IMR-90 (cell line): ENCODE measurements at regions not wholly inside any gene's neighbourhood (a gene's known extent, or its start where the extent isn't known, plus 50 kb on each side); places are given as distances from the start of the nearest gene placed in this dataset.

Experiments
- ATAC-seq: fragments of 200-7000 bp; cut with Tn5 transposase; 2 replicates; pipeline ENCODE4 v1.9.1; 2020; ENCODE audit warnings: low read depth, mild to moderate bottlenecking, moderate library complexity
- BruUV-seq: library from RNA; stranded (reverse); fragments of 400-500 nt; replicated peaks from 2 replicates; lab custom pipeline; 2021; lab: Mats Ljungman, UMichigan
- CTCF ChIA-PET: fragments of 300-600 bp; formaldehyde crosslinking; extraction: SDS; loops from one replicate; lab custom pipeline; 2021; ENCODE audit warnings: antibody characterized with exemption; lab: Yijun Ruan, JAX
- POLR2A ChIA-PET: fragments of 300-600 bp; sonication (Branson Sonifier 250); formaldehyde crosslinking; loops from one replicate; lab custom pipeline; 2022; ENCODE audit warnings: antibody characterized with exemption; ENCODE audit not compliant: unreplicated experiment; lab: Charles Lee
- DNase-seq: peaks from one replicate; pipeline ENCODE4 v3.0.0; 2013
- H2AFZ ChIP-seq: replicated peaks from 2 replicates; pipeline ENCODE3; 2013; ENCODE audit warnings: low read length, mild to moderate bottlenecking; ENCODE audit not compliant: poor library complexity
- H2AK5ac ChIP-seq: 2 replicates; pipeline ENCODE4 v1.6.1; 2013; ENCODE audit warnings: low read depth, low read length, inconsistent platforms
- H2AK9ac ChIP-seq: replicated peaks from 2 replicates; pipeline ENCODE3; 2013; ENCODE audit warnings: mild to moderate bottlenecking, low read depth, low read length, moderate library complexity; ENCODE audit not compliant: poor library complexity
- H2BK120ac ChIP-seq: 2 replicates; pipeline ENCODE4 v1.6.1; 2013; ENCODE audit warnings: low read depth, low read length, inconsistent platforms
- H2BK15ac ChIP-seq: 3 replicates; pipeline ENCODE4 v1.6.1; 2013; ENCODE audit warnings: low read depth, low read length, inconsistent platforms
- H2BK20ac ChIP-seq: 2 replicates; pipeline ENCODE4 v1.6.1; 2013; ENCODE audit warnings: low read depth, mild to moderate bottlenecking, inconsistent platforms, low read length, moderate library complexity
- H2BK5ac ChIP-seq: 2 replicates; pipeline ENCODE4 v1.6.1; 2013; ENCODE audit warnings: mild to moderate bottlenecking, low read depth, low read length, inconsistent platforms; ENCODE audit not compliant: poor library complexity, severe bottlenecking
- H3K14ac ChIP-seq: replicated peaks from 2 replicates; pipeline ENCODE4 v1.6.1; 2013; ENCODE audit warnings: low read depth, low read length, inconsistent platforms
- H3K18ac ChIP-seq: 2 replicates; pipeline ENCODE4 v1.6.1; 2013; ENCODE audit warnings: low read depth, low read length, control low read depth
- H3K23ac ChIP-seq: 2 replicates; pipeline ENCODE4 v1.6.1; 2013; ENCODE audit warnings: low read depth, low read length, inconsistent platforms
- H3K27ac ChIP-seq: 2 replicates; pipeline ENCODE4 v1.5.1; 2013; ENCODE audit warnings: mild to moderate bottlenecking, control low read depth, low read length; ENCODE audit not compliant: insufficient read depth
- H3K27me3 ChIP-seq: 2 replicates; pipeline ENCODE4 v1.6.1; 2013; ENCODE audit warnings: low read length; ENCODE audit not compliant: control insufficient read depth, insufficient read depth
- H3K36me3 ChIP-seq: 2 replicates; pipeline ENCODE4 v1.6.1; 2013; ENCODE audit warnings: low read length, mixed read lengths; ENCODE audit not compliant: control insufficient read depth, insufficient read depth
- H3K4ac ChIP-seq: 2 replicates; pipeline ENCODE4 v1.6.1; 2013; ENCODE audit warnings: low read depth, low read length, inconsistent platforms
- H3K4me1 ChIP-seq: 2 replicates; pipeline ENCODE4 v1.6.1; 2013; ENCODE audit warnings: low read length, mixed read lengths; ENCODE audit not compliant: control insufficient read depth, insufficient read depth
- H3K4me2 ChIP-seq: 2 replicates; pipeline ENCODE4 v1.6.1; 2013; ENCODE audit warnings: low read depth, mild to moderate bottlenecking, control low read depth, low read length, moderate library complexity
- H3K4me3 ChIP-seq: 2 replicates; pipeline ENCODE4 v1.5.1; 2013; ENCODE audit warnings: low read depth, mild to moderate bottlenecking, control low read depth, low read length, moderate library complexity; ENCODE audit not compliant: insufficient read depth
- H3K56ac ChIP-seq: 2 replicates; pipeline ENCODE4 v1.6.1; 2013; ENCODE audit warnings: low read length, inconsistent platforms; ENCODE audit not compliant: insufficient read depth; ENCODE audit errors: extremely low read depth
- H3K79me1 ChIP-seq, 2 experiments: 2 replicates each; pipeline ENCODE4 v1.6.1; 2013; ENCODE audit warnings: low read length in 2 of 2, inconsistent platforms in 1 of 2, low read depth in 1 of 2
- H3K9ac ChIP-seq: 2 replicates; pipeline ENCODE4 v1.6.1; 2013; ENCODE audit warnings: low read depth, low read length, control low read depth
- H3K9me1 ChIP-seq: 2 replicates; pipeline ENCODE4 v1.6.1; 2013; ENCODE audit warnings: low read length, inconsistent platforms; ENCODE audit not compliant: insufficient read depth
- H3K9me3 ChIP-seq: 2 replicates; pipeline ENCODE4 v1.6.1; 2013; ENCODE audit warnings: low read length; ENCODE audit not compliant: control insufficient read depth, insufficient read depth
- H4K20me1 ChIP-seq: 2 replicates; pipeline ENCODE4 v1.6.1; 2013; ENCODE audit warnings: low read length, inconsistent platforms; ENCODE audit not compliant: insufficient read depth
- H4K5ac ChIP-seq: 2 replicates; pipeline ENCODE4 v1.6.1; 2013; ENCODE audit warnings: mild to moderate bottlenecking, low read depth, low read length, control low read depth
- H4K8ac ChIP-seq, 2 experiments: 2 replicates each; pipeline ENCODE4 v1.6.1; 2013; ENCODE audit warnings: low read depth in 2 of 2, low read length in 2 of 2, control low read depth in 1 of 2, inconsistent platforms in 1 of 2
- H4K91ac ChIP-seq: 2 replicates; pipeline ENCODE4 v1.6.1; 2013; ENCODE audit warnings: low read depth, low read length, inconsistent platforms; ENCODE audit not compliant: insufficient read depth
- BHLHE40 ChIP-seq: fragments of 150-350 bp; IDR thresholded peaks from 2 replicates; pipeline ENCODE4 v1.6.1; 2016; ENCODE audit warnings: mild to moderate bottlenecking, low read depth, low read length
- CEBPB ChIP-seq: IDR thresholded peaks from 2 replicates; pipeline ENCODE4 v1.6.1; 2012; ENCODE audit warnings: low read depth, low read length, improper control_type of control experiment
- CHD1 ChIP-seq: IDR thresholded peaks from 2 replicates; pipeline ENCODE4 v1.6.1; 2012; ENCODE audit warnings: low read depth, low read length, improper control_type of control experiment
- ELK1 ChIP-seq: fragments of 150-350 bp; IDR thresholded peaks from 2 replicates; pipeline ENCODE4 v1.6.1; 2016; ENCODE audit warnings: low read depth, mild to moderate bottlenecking, low read length, moderate library complexity, borderline replicate concordance
- FOS ChIP-seq: fragments of 150-350 bp; IDR thresholded peaks from 2 replicates; pipeline ENCODE4 v1.6.1; 2016; ENCODE audit warnings: low read depth, low read length
- MAFK ChIP-seq: IDR thresholded peaks from 2 replicates; pipeline ENCODE4 v1.6.1; 2012; ENCODE audit warnings: low read depth, low read length, improper control_type of control experiment
- MAZ ChIP-seq: IDR thresholded peaks from 2 replicates; pipeline ENCODE4 v1.6.1; 2012; ENCODE audit warnings: low read depth, mild to moderate bottlenecking, low read length, improper control_type of control experiment, moderate library complexity, borderline replicate concordance
- MXI1 ChIP-seq: IDR thresholded peaks from 2 replicates; pipeline ENCODE4 v1.6.1; 2012; ENCODE audit warnings: low read depth, mild to moderate bottlenecking, low read length, moderate library complexity, borderline replicate concordance
- NFE2L2 ChIP-seq: fragments of 150-350 bp; IDR thresholded peaks from 2 replicates; pipeline ENCODE4 v1.6.1; 2016; ENCODE audit warnings: low read depth, mild to moderate bottlenecking, low read length
- POLR2A ChIP-seq: IDR thresholded peaks from 2 replicates; pipeline ENCODE4 v1.6.1; 2012; ENCODE audit warnings: mild to moderate bottlenecking, low read depth, low read length
- RAD21 ChIP-seq: IDR thresholded peaks from 2 replicates; pipeline ENCODE4 v1.6.1; 2012; ENCODE audit warnings: low read length, improper control_type of control experiment
- RCOR1 ChIP-seq: IDR thresholded peaks from 2 replicates; pipeline ENCODE4 v1.6.1; 2012; ENCODE audit warnings: mild to moderate bottlenecking, low read length, improper control_type of control experiment; ENCODE audit not compliant: insufficient replicate concordance
- RFX5 ChIP-seq: IDR thresholded peaks from 2 replicates; pipeline ENCODE4 v1.8.0; 2012; ENCODE audit warnings: low read depth, mild to moderate bottlenecking, low read length, moderate library complexity
- SMC3 ChIP-seq: fragments of 150-350 bp; IDR thresholded peaks from 2 replicates; pipeline ENCODE4 v1.6.1; 2016; ENCODE audit warnings: low read depth, mild to moderate bottlenecking, antibody characterized with exemption, low read length, moderate library complexity
- USF2 ChIP-seq: fragments of 150-350 bp; IDR thresholded peaks from 2 replicates; pipeline ENCODE4 v1.6.1; 2017; ENCODE audit warnings: mild to moderate bottlenecking, antibody characterized with exemption, low read length, low read depth
- WGBS, 2 experiments: methylation state at CpG; one replicate each; pipeline versions ENCODE4 v1.1.5 to v1.1.7; 2013; ENCODE audit warnings: missing lambda C conversion rate in 2 of 2; ENCODE audit not compliant: insufficient read length in 1 of 2; ENCODE audit errors: extremely low coverage in 2 of 2; 5-methylcytosine and 5-hydroxymethylcytosine counted together
- dilution Hi-C: fragments of 300-500 bp; cut with HindIII; formaldehyde crosslinking; loops from one replicate; pipeline ENCODE4 v1.14.3; 2018; ENCODE audit warnings: low sequenced_read_pairs; ENCODE audit not compliant: unreplicated experiment
- in situ Hi-C: fragments of 300-500 bp; cut with MboI; formaldehyde crosslinking; loops from 3 replicates; pipeline ENCODE4 v1.14.3; 2019; ENCODE audit warnings: low sequenced_read_pairs, inconsistent platforms, mixed read lengths
- intact Hi-C: fragments of 100-400 bp; cut with micrococcal nuclease; formaldehyde crosslinking; loops from 2 replicates; pipeline ENCODE4 v1.10.0; 2022
- TF ChIP-seq, protein P1 (sequence below): conservative IDR thresholded peaks from 2 replicates; pipeline ENCODE4 v1.5.1; 2012; ENCODE audit warnings: mild to moderate bottlenecking, low read depth, low read length, improper control_type of control experiment

DNA sequence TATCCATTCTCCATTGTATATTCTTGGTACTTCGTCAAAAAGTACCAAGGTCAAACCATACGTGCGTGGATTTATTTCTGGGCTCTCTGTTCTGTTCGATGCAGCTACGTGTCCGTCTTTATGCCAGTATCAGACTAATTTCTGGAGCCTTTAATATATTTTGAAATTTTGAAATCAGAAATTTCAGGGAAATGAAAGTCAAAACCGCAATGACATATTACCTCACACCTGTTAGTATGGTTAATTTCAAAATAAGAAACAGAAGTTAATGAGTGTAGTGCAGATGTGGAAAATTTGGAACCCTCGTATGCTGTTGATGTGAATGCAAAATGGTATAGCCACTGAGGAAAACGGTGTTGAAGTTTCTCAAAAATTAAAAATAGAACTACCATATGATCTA is 156.1 kb upstream of the TRIB2 start:
- Histone ChIP-seq H2AK9ac (no peak overlapping the region), H3K27ac (no peak overlapping the region), H4K5ac (no peak overlapping the region), H3K14ac (no peak overlapping the region), H3K18ac (no peak overlapping the region), H3K79me1 (peaks cover 0 to 4% of the 10 kb centered on the region in 2 experiments; a peak in 1 of 4 replicates), H3K36me3 (no peaks in the 10 kb centered on the region), H3K27me3 (no peaks in the 10 kb centered on the region), H2AK5ac (no peak overlapping the region), H4K8ac (no peak overlapping the region), H3K4me2 (no peak overlapping the region), H3K4me3 (no peak overlapping the region), H3K23ac (no peak overlapping the region), H3K56ac (no peak overlapping the region), H2AFZ (no peak overlapping the region), H3K9ac (no peak overlapping the region), H3K4me1 (peaks cover 7% of the 10 kb centered on the region), H4K91ac (no peak overlapping the region), H2BK20ac (no peak overlapping the region), H4K20me1 (no peaks in the 10 kb centered on the region), H2BK5ac (no peak overlapping the region), H3K9me1 (peaks cover 8% of the 10 kb centered on the region), H3K4ac (no peak overlapping the region), H2BK120ac (no peak overlapping the region), H2BK15ac (no peak overlapping the region), H3K9me3 (no peaks in the 10 kb centered on the region)
- WGBS, 2 experiments: no CpG with 5 or more reads among the region's 9 CpGs
- no TSS peak for BruUV-seq
- DNase-seq (no peak), ATAC-seq (no peak)
- dilution Hi-C loops (no loop called here), in situ Hi-C loops (no loop called here), intact Hi-C loops (no loop called here)
- no peak for TF ChIP-seq RFX5
- no peak for TF ChIP-seq MAZ
- no peak for TF ChIP-seq NFE2L2
- TF ChIP-seq ELK1: no peak
- TF ChIP-seq RCOR1: no peak
- TF ChIP-seq RAD21: no peak
- TF ChIP-seq MAFK: no peak
- no peak for TF ChIP-seq SMC3
- TF ChIP-seq POLR2A: no peak
- TF ChIP-seq MXI1: no peak
- no peak for TF ChIP-seq CHD1
- no peak for TF ChIP-seq BHLHE40
- TF ChIP-seq FOS: no peak
- TF ChIP-seq USF2: no peak
- TF ChIP-seq, protein P1, sequence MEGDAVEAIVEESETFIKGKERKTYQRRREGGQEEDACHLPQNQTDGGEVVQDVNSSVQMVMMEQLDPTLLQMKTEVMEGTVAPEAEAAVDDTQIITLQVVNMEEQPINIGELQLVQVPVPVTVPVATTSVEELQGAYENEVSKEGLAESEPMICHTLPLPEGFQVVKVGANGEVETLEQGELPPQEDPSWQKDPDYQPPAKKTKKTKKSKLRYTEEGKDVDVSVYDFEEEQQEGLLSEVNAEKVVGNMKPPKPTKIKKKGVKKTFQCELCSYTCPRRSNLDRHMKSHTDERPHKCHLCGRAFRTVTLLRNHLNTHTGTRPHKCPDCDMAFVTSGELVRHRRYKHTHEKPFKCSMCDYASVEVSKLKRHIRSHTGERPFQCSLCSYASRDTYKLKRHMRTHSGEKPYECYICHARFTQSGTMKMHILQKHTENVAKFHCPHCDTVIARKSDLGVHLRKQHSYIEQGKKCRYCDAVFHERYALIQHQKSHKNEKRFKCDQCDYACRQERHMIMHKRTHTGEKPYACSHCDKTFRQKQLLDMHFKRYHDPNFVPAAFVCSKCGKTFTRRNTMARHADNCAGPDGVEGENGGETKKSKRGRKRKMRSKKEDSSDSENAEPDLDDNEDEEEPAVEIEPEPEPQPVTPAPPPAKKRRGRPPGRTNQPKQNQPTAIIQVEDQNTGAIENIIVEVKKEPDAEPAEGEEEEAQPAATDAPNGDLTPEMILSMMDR: no peak
- TF ChIP-seq CEBPB: no peak
- ChIA-PET POLR2A (no interaction called here), CTCF (no interaction called here)
